Middle frontal gyrus (tissue), 1 donor: ENCODE measurements at regions not wholly inside any gene's neighbourhood (a gene's known extent, or its start where the extent isn't known, plus 50 kb on each side); places are given as distances from the start of the nearest gene placed in this dataset.

Experiments
- DNase-seq: peaks from one replicate; pipeline ENCODE4 v3.0.0-alpha.2; 2015; ENCODE audit warnings: low spot score; ENCODE audit errors: extremely low spot score

GRCh38 chr16:27679899-27680298, 130.0 kb downstream of the KATNIP start:
- no peak for DNase-seq

GRCh38 chr16:27681681-27682080, 131.7 kb downstream of the KATNIP start:
- DNase-seq = no peak

- DNase-seq = no peak
These were observed 134.1 kb downstream of the KATNIP start for GRCh38 chr16:27684047-27684446.

- DNase-seq = no peak
These were observed 135.9 kb downstream of the KATNIP start for GRCh38 chr16:27685807-27686206.

GRCh38 chr16:27686926-27687325, 137.0 kb downstream of the KATNIP start:
- DNase-seq = no peak

- DNase-seq = no peak
These were observed 137.7 kb downstream of the KATNIP start for GRCh38 chr16:27687605-27688004.

- DNase-seq = no peak
These were observed 139.8 kb downstream of the KATNIP start for GRCh38 chr16:27689711-27690110.

- no peak for DNase-seq
These were observed 140.7 kb downstream of the KATNIP start for GRCh38 chr16:27690608-27691007.

GRCh38 chr16:27691721-27692120, 141.8 kb downstream of the KATNIP start:
- DNase-seq = no peak

- no peak for DNase-seq
These were observed 142.6 kb downstream of the KATNIP start for GRCh38 chr16:27692576-27692975.

GRCh38 chr16:27695161-27695560, 145.2 kb downstream of the KATNIP start:
- DNase-seq = no peak

GRCh38 chr16:27698266-27698665, 148.3 kb downstream of the KATNIP start:
- no peak for DNase-seq

- no peak for DNase-seq
These were observed 148.8 kb downstream of the KATNIP start for GRCh38 chr16:27698746-27699145.

GRCh38 chr16:27699540-27699939, 149.6 kb downstream of the KATNIP start:
- no peak for DNase-seq

- no peak for DNase-seq
These were observed 150.5 kb downstream of the KATNIP start for GRCh38 chr16:27700304-27700995.

GRCh38 chr16:27701381-27701780, 151.4 kb downstream of the KATNIP start:
- no peak for DNase-seq

GRCh38 chr16:27703121-27703520, 153.2 kb downstream of the KATNIP start:
- DNase-seq = no peak

GRCh38 chr16:27703545-27703944, 153.6 kb downstream of the KATNIP start:
- no peak for DNase-seq

GRCh38 chr16:27704252-27704651, 154.3 kb downstream of the KATNIP start:
- DNase-seq = no peak

- DNase-seq = no peak
These were observed 156.4 kb downstream of the KATNIP start for GRCh38 chr16:27706156-27706865.

GRCh38 chr16:27706866-27707685, 157.1 kb downstream of the KATNIP start:
- DNase-seq = no peak

- DNase-seq = no peak
These were observed 158.7 kb downstream of the KATNIP start for GRCh38 chr16:27708651-27709050.
